HUES6 (cell line): ENCODE measurements at regions not wholly inside any gene's neighbourhood (a gene's known extent, or its start where the extent isn't known, plus 50 kb on each side); places are given as distances from the start of the nearest gene placed in this dataset.

Experiments used
- H3K27ac ChIP-seq: 2 replicates; pipeline ENCODE4 v1.7.0; 2013; ENCODE audit warnings: low read depth, mild to moderate bottlenecking, low read length, inconsistent platforms
- H3K27me3 ChIP-seq: 2 replicates; pipeline ENCODE4 v1.6.1; 2013; ENCODE audit warnings: low read length; ENCODE audit not compliant: control insufficient read depth, insufficient read depth
- H3K36me3 ChIP-seq: 2 replicates; pipeline ENCODE4 v1.6.1; 2013; ENCODE audit warnings: low read length; ENCODE audit not compliant: control insufficient read depth, insufficient read depth
- H3K4me1 ChIP-seq: 2 replicates; pipeline ENCODE4 v1.6.1; 2013; ENCODE audit warnings: low read length; ENCODE audit not compliant: control insufficient read depth, insufficient read depth
- H3K4me3 ChIP-seq: 2 replicates; pipeline ENCODE4 v1.5.1; 2013; ENCODE audit warnings: low read depth, low read length
- H3K9ac ChIP-seq: one replicate; pipeline ENCODE4 v1.6.1; 2013; ENCODE audit warnings: mild to moderate bottlenecking, low read length
- H3K9me3 ChIP-seq: 2 replicates; pipeline ENCODE4 v1.6.1; 2013; ENCODE audit warnings: low read depth, low read length; ENCODE audit not compliant: control insufficient read depth, insufficient read depth

DNA sequence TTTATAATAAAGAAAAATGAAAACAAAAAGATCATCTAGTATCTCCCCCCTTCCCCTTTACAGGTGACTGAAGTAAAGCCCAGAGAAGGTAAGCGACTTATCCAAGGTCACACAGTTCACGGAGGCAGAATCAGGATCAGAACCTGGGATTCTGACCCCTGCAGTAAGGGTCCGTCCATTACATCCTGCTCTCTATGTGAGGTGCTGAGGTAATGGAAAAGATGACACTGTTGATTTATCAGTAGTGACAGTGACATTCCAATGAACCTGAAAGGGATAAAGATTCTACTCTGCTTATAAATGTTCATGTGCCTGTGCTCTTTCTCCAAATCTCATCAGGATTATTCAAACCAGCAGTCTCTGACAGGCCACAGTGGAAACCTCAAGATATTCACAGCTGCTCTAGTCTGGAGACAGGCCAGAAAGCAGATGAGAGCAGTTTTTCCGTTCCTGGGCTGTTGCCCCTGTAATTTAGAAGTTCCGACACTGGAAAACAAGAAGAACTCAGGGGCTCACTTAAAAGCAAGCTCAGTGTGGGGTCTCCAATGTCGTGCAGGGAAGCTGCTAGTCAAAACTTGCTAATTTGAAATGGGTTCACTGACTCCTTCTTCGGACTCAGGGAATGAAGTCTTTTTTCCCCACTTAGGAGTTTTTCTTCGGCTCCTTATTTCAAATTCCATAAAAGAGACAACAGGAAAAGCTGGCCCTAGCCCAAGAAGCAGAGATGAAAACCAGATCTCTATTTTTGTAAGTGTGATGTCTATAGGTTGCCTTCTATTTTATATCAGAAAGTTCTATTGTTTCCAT lies 131.8 kb upstream of the EEA1 start:
- H3K9ac ChIP-seq = no peak overlapping the region
- no peaks in the 10 kb centered on the region for H3K9me3 ChIP-seq
- H3K36me3 ChIP-seq = no peaks in the 10 kb centered on the region
- H3K4me1 ChIP-seq = peaks cover 15% of the 10 kb centered on the region
- no peak overlapping the region for H3K27ac ChIP-seq
- H3K27me3 ChIP-seq = peaks cover 5% of the 10 kb centered on the region; the same call in 1 of the 2 replicates
- H3K4me3 ChIP-seq = no peak overlapping the region

DNA sequence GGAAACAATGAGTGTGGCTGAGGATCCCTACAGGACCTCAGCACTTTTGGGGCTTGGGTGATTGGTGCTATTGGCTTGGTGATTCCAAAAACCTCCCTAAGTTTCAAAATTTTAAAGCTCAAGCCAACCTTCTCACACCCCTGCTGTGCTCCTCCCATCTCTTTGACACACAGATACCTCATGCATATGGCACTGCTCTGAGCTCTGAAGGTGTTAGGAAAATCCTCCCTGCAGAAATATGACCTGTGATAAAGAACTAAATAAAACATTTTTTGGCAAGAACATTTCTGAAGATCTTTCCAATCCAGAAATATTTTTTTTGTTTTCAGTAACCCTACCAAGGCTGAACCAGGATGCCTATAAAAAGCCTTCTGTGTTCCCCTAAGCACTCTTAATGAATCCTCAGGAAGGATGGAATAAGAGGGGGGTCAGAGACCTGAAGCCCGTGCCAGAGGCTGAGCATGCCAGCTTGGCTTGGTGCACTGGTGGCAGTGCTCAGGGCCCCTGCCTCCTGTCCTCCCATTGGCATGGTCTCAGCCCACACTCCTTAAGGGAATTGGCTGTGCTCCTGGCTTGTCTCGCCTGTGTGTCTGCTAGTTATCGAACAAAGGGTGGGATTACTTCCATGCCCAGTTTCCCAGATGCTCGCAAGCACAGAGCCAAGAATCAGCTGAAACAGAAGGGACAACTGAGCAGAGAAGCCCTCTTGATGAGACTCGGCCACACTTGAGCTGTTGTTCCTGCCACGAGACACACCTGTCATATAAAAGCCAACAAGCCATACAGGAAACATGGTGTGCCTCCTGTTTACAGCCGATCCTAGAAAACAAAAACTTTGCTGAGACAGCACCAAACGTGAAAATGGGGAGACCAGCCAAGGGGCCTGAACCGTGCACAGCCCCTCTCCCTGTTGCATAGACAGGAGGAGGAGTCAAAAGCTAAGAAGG lies 132.7 kb upstream of the EEA1 start:
- Histone ChIP-seq H3K36me3 (no peaks in the 10 kb centered on the region), H3K9me3 (no peaks in the 10 kb centered on the region), H3K27me3 (peaks cover 5% of the 10 kb centered on the region; the same call in 1 of the 2 replicates), H3K4me3 (no peak overlapping the region), H3K4me1 (peaks cover 15% of the 10 kb centered on the region), H3K9ac (no peak overlapping the region), H3K27ac (no peak overlapping the region)

DNA sequence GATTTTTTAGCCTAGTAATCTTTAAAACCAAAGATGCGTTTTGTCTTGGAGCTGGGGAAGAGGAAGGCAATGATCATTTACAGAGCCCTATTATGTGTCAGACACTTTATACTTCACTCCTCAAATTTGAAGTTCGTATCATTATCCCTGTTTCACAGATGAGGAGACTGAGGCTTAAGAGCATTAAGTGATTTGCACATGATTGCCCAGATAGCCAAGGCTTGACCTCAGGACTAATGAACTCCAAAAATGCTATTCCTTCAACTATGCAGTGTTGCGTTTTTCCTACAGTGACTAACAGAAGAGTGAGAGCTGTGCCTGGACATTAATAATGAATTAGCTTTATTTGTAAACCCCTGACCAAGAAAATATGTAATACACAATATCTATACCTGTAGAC lies 136.8 kb upstream of the EEA1 start:
- no peak overlapping the region for H3K4me3 ChIP-seq
- H3K27ac ChIP-seq = no peak overlapping the region
- H3K36me3 ChIP-seq = no peaks in the 10 kb centered on the region
- H3K9ac ChIP-seq = no peak overlapping the region
- H3K27me3 ChIP-seq = peaks cover 36% of the 10 kb centered on the region
- H3K4me1 ChIP-seq = peaks cover 12% of the 10 kb centered on the region
- H3K9me3 ChIP-seq = no peaks in the 10 kb centered on the region

DNA sequence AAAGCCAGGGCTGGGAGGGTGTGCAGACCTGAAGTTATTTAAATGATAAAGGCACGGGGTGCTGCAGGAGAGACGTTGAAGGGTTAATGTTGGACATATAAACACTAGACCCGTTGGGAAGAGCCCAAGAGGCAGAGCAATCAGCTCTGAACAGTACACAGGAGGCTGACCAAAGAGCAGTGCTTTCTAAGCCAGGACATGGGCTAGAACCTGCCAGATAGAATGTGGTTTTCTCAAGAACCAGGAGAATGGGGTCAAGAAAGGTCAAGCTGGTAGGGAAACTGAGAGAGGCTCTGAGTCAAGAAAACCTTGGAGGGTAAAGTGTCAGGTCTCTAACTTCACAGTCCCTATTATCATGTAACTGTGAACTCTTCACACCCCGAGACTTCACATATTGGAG lies 143.2 kb upstream of the EEA1 start:
- H3K36me3 ChIP-seq = no peaks in the 10 kb centered on the region
- peaks cover 2% of the 10 kb centered on the region; the same call in 1 of the 2 replicates for H3K4me1 ChIP-seq
- H3K4me3 ChIP-seq = no peak overlapping the region
- H3K27me3 ChIP-seq = peaks cover 72% of the 10 kb centered on the region
- H3K9ac ChIP-seq = no peak overlapping the region
- H3K27ac ChIP-seq = no peak overlapping the region
- H3K9me3 ChIP-seq = no peaks in the 10 kb centered on the region

DNA sequence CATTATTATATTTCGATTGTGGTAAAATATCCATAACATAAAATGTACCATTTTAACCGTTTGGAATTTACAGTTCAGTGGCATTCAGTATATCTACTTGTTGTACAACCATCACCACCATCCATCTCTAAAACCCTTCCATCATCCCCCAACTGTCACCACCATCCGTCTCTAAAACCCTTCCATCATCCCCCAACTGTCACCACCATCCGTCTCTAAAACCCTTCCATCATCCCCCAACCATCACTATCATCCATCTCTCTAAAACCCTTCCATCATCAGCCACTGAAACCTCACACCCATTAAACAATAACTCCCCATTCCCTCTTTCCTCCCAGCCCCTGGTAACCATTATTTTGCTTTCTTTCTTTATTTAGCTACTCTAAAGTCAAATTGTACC lies 144.2 kb upstream of the EEA1 start:
- Histone ChIP-seq H3K9me3 (no peaks in the 10 kb centered on the region), H3K4me1 (peaks cover 7% of the 10 kb centered on the region), H3K9ac (no peak overlapping the region), H3K4me3 (no peak overlapping the region), H3K36me3 (no peaks in the 10 kb centered on the region), H3K27ac (no peak overlapping the region), H3K27me3 (peaks cover 66% of the 10 kb centered on the region)

DNA sequence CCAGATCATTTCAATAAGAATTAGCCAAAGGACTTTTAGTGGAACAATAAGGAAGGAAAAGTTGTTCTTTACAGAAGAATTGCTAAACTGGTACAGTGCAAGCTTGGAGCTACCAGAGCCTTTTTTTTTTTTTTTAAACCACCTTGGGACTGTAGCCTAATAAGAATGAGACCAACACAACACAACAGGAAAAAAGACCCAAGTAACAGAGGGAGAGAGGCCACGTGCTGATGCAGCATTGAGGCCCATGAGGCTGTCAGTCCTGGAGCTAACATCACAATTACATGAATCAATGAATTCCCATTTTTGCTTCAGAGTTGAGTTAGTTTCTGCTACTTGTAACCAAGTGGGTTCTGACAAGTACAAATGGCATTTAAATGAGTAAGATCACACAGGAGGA lies 149.0 kb upstream of the EEA1 start:
- Histone ChIP-seq H3K4me3 (no peak overlapping the region), H3K9ac (no peak overlapping the region), H3K27me3 (peaks cover 23% of the 10 kb centered on the region), H3K36me3 (no peaks in the 10 kb centered on the region), H3K27ac (no peak overlapping the region), H3K4me1 (peaks cover 35% of the 10 kb centered on the region), H3K9me3 (no peaks in the 10 kb centered on the region)

DNA sequence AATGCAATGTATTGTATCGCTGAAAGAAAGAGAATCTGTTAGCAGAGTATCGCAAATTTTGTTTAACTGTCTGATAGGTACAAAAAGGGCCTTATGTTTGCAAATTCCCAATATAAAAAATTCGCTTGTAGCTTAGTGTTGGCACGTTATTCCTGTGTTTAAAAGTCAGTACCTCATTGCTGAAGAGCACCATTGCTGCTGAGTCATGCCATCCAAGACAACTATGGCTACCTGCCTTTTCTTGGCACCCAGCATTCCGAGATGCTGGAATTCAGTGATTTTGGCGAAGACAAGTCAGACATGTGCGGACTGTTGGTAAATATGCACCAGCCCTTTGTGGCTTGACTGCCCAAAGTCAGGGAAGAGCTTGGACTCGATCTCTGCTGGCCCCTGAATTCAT lies 149.5 kb upstream of the EEA1 start:
- Histone ChIP-seq H3K27ac (no peak overlapping the region), H3K4me3 (no peak overlapping the region), H3K4me1 (peaks cover 35% of the 10 kb centered on the region), H3K9me3 (no peaks in the 10 kb centered on the region), H3K36me3 (no peaks in the 10 kb centered on the region), H3K27me3 (peaks cover 18% of the 10 kb centered on the region), H3K9ac (no peak overlapping the region)

DNA sequence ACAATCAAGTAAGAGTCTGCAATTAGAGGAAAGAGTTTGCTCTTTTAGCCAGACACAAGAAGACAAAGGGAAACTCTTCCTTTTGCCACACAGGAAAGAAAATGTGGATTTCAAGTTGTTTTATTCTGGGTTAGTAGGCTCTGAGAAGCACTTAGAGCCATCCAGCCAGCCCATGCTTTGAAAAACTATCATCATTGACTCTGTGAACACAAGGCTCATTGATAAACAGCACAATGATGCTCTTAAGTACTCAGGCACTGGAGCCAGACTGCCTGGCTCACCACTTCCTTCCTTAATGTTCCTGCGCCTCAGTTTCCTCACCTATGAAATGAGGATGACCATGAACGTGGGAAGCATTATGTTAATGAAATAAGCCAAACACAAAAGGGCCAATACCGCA lies 150.2 kb upstream of the EEA1 start:
- peaks cover 35% of the 10 kb centered on the region for H3K4me1 ChIP-seq
- no peak overlapping the region for H3K27ac ChIP-seq
- H3K36me3 ChIP-seq = no peaks in the 10 kb centered on the region
- H3K27me3 ChIP-seq = peaks cover 11% of the 10 kb centered on the region
- H3K9me3 ChIP-seq = no peaks in the 10 kb centered on the region
- no peak overlapping the region for H3K4me3 ChIP-seq
- no peak overlapping the region for H3K9ac ChIP-seq

DNA sequence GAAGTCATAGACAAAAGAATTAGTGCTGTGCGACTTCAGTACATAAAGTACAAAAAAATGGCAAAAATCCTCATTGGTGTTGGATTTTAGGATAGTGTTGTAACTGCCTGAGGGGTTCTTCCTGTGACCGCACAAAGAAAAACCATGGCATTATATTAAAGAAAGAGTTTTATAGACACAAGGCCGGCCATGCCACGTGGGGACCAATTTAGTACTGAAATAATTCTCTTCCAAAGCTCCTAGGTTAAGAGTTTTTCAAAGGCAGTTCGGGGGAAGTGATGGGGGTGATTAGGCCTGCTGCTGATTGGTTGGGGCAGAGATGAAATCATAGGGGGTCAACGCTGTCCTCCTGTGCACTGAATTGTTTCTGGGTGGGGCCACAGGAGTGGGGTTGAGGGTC lies 150.9 kb upstream of the EEA1 start:
- Histone ChIP-seq H3K9ac (no peak overlapping the region), H3K27ac (peak overlapping the region; percentile 86)

DNA sequence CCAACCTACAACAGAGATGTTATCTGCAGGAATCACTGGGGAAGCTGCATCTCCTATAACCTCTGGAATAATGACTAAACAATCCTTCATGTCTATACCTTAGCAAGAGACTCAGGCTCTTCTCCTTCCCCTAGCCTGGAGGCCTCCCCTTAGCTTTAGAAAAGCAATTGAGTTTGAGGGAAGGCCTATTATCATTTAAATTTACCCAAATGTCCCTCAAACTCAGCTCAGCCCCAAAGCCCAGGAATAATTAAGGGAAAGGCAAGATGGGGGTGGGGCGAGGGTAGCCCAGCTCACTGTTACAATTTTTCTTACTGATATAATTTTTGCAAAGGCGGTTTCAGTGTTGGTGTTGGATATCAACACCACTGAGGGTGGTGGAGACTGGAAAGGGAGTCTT lies 151.4 kb upstream of the EEA1 start:
- Histone ChIP-seq H3K9me3 (no peaks in the 10 kb centered on the region), H3K36me3 (no peaks in the 10 kb centered on the region), H3K9ac (peak overlapping the region; percentile 58), H3K4me3 (peak overlapping the region; percentile 42), H3K27ac (peak overlapping the region; percentile 86), H3K4me1 (peaks cover 35% of the 10 kb centered on the region), H3K27me3 (peaks cover 8% of the 10 kb centered on the region)

More for the DNA sequence above, 150.9 kb upstream of the EEA1 start:
- Histone ChIP-seq H3K4me3 (peak overlapping the region; percentile 8), H3K27me3 (peaks cover 11% of the 10 kb centered on the region), H3K9me3 (no peaks in the 10 kb centered on the region), H3K4me1 (peaks cover 35% of the 10 kb centered on the region), H3K36me3 (no peaks in the 10 kb centered on the region)
